SK-N-MC (cell line): ENCODE measurements at regions not wholly inside any gene's neighbourhood (a gene's known extent, or its start where the extent isn't known, plus 50 kb on each side); places are given as distances from the start of the nearest gene placed in this dataset.

Source experiments
- EZH2 ChIP-seq: fragments of 200-600 bp; sonication (generic); IDR thresholded peaks from one replicate; pipeline ENCODE4 v1.6.1; 2017; ENCODE audit warnings: antibody characterized with exemption
- POLR2AphosphoS5 ChIP-seq: IDR thresholded peaks from 2 replicates; pipeline ENCODE4 v1.6.1; 2012; ENCODE audit warnings: mild to moderate bottlenecking, low read depth, low read length, borderline replicate concordance

DNA sequence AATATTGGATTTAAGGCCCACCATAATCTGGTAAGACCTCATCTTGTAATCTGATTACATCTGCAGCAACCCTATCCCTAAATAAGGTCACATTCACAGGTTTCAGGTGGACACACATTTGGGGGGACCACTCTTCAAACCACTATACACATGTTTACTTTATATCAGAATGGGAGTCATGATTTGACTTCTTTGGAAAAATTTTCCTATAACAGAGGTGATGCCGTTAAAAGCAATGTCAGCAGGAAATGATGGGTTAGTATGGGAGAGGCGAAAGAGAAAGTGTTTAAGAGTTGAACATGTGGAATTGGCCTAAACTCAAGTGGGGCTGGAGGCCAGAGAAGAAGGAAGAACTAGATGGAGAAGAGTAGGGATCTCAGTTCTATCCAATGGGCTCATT, 281.7 kb upstream of the ERCC4 start:
- TF ChIP-seq EZH2 = no peak
- no peak for TF ChIP-seq POLR2AphosphoS5
